WTC11 (cell line): ENCODE measurements at regions not wholly inside any gene's neighbourhood (a gene's known extent, or its start where the extent isn't known, plus 50 kb on each side); places are given as distances from the start of the nearest gene placed in this dataset.

ENCODE experiments used
- ATAC-seq: fragments of 200-7000 bp; cut with Tn5 transposase; 2 replicates; pipeline ENCODE4 v1.10.0; 2021; ENCODE audit warnings: mild to moderate bottlenecking, moderate library complexity
- CTCF ChIA-PET: fragments of 300-600 bp; sonication (Branson Sonifier 250); formaldehyde crosslinking; loops from one replicate; lab custom pipeline; 2021; ENCODE audit warnings: antibody characterized with exemption; lab: Charles Lee
- POLR2A ChIA-PET: fragments of 350-600 bp; sonication (Branson Sonifier 250); formaldehyde crosslinking; loops from one replicate; lab custom pipeline; 2021; ENCODE audit warnings: antibody characterized with exemption; lab: Charles Lee
- DNase-seq: peaks from one replicate; pipeline ENCODE4 v3.0.0; 2021; ENCODE audit warnings: low spot score
- H3K27ac Mint-ChIP-seq: 2 replicates; pipeline ENCODE4 v1.8.0; 2021; ENCODE audit warnings: mixed read lengths
- H3K27me3 Mint-ChIP-seq: 2 replicates; pipeline ENCODE4 v1.8.0; 2021; ENCODE audit warnings: low read depth, mild to moderate bottlenecking, moderate library complexity, mixed read lengths
- H3K36me3 Mint-ChIP-seq: 2 replicates; pipeline ENCODE4 v1.8.0; 2021; ENCODE audit warnings: mixed read lengths
- H3K4me1 Mint-ChIP-seq: 2 replicates; pipeline ENCODE4 v1.8.0; 2022; ENCODE audit warnings: mixed read lengths
- H3K4me3 Mint-ChIP-seq: 2 replicates; pipeline ENCODE4 v1.8.0; 2021; ENCODE audit warnings: mild to moderate bottlenecking, moderate library complexity, mixed read lengths
- H3K9me3 Mint-ChIP-seq: 2 replicates; pipeline ENCODE4 v1.8.0; 2021; ENCODE audit warnings: mixed read lengths
- AR ChIP-seq: fragments of 250-450 bp; sonication (Bioruptor Pico); IDR thresholded peaks from 2 replicates; pipeline ENCODE4 v1.9.0; 2021; ENCODE audit warnings: mild to moderate bottlenecking
- CTCF ChIP-seq: fragments of 200-600 bp; IDR thresholded peaks from 2 replicates; pipeline ENCODE4 v1.8.0; 2022; ENCODE audit warnings: antibody characterized with exemption
- E2F1 ChIP-seq: sonication (generic); formaldehyde crosslinking; IDR thresholded peaks from 2 replicates; pipeline ENCODE4 v1.8.0; 2022; ENCODE audit warnings: mild to moderate bottlenecking, missing genetic modification reagents
- FOXK1 ChIP-seq: sonication (generic); formaldehyde crosslinking; IDR thresholded peaks from 2 replicates; pipeline ENCODE4 v1.8.0; 2022; ENCODE audit warnings: mild to moderate bottlenecking, moderate library complexity, missing genetic modification reagents
- FOXP1 ChIP-seq: sonication (generic); formaldehyde crosslinking; IDR thresholded peaks from 2 replicates; pipeline ENCODE4 v1.8.0; 2022; ENCODE audit warnings: missing genetic modification reagents, mild to moderate bottlenecking, moderate library complexity, borderline replicate concordance
- GABPB1 ChIP-seq: sonication (generic); formaldehyde crosslinking; IDR thresholded peaks from 2 replicates; pipeline ENCODE4 v1.8.1; 2023; ENCODE audit warnings: mild to moderate bottlenecking, missing genetic modification reagents
- GRHL2 ChIP-seq: fragments of 250-450 bp; sonication (Bioruptor Pico); IDR thresholded peaks from 2 replicates; pipeline ENCODE4 v1.8.0; 2022; ENCODE audit warnings: mild to moderate bottlenecking, moderate library complexity; ENCODE audit not compliant: insufficient replicate concordance, severe bottlenecking
- GTF2I ChIP-seq: fragments of 250-450 bp; sonication (Bioruptor Pico); conservative IDR thresholded peaks from 2 replicates; pipeline ENCODE4 v1.4.0; 2021; ENCODE audit warnings: mild to moderate bottlenecking
- HMGXB4 ChIP-seq: sonication (generic); formaldehyde crosslinking; IDR thresholded peaks from 2 replicates; pipeline ENCODE4 v1.8.1; 2023; ENCODE audit warnings: mild to moderate bottlenecking, moderate library complexity, missing genetic modification reagents
- JAZF1 ChIP-seq: fragments of 250-450 bp; sonication (Bioruptor Pico); IDR thresholded peaks from 2 replicates; pipeline ENCODE4 v1.9.0; 2021; ENCODE audit warnings: moderate library complexity, mild to moderate bottlenecking, inconsistent platforms
- JUN ChIP-seq: sonication (generic); formaldehyde crosslinking; IDR thresholded peaks from 2 replicates; pipeline ENCODE4 v1.8.0; 2023; ENCODE audit warnings: mild to moderate bottlenecking, missing genetic modification reagents
- MLX ChIP-seq: sonication (generic); formaldehyde crosslinking; IDR thresholded peaks from 2 replicates; pipeline ENCODE4 v1.8.1; 2023; ENCODE audit warnings: mild to moderate bottlenecking, missing genetic modification reagents, moderate library complexity
- NFATC4 ChIP-seq: fragments of 250-450 bp; sonication (Bioruptor Pico); IDR thresholded peaks from 2 replicates; pipeline ENCODE4 v1.9.0; 2021; ENCODE audit warnings: mild to moderate bottlenecking
- NFE2L1 ChIP-seq: sonication (generic); formaldehyde crosslinking; IDR thresholded peaks from 2 replicates; pipeline ENCODE4 v1.8.1; 2023; ENCODE audit warnings: missing genetic modification reagents
- NR2C2 ChIP-seq: sonication (generic); formaldehyde crosslinking; IDR thresholded peaks from 2 replicates; pipeline ENCODE4 v1.8.0; 2022; ENCODE audit warnings: mild to moderate bottlenecking, missing genetic modification reagents
- OVOL2 ChIP-seq: fragments of 250-450 bp; sonication (Bioruptor Pico); IDR thresholded peaks from 2 replicates; pipeline ENCODE4 v1.9.0; 2021; ENCODE audit warnings: mild to moderate bottlenecking, borderline replicate concordance
- PRRX2 ChIP-seq: fragments of 250-450 bp; sonication (Bioruptor Pico); IDR thresholded peaks from 2 replicates; pipeline ENCODE4 v1.8.0; 2021; ENCODE audit warnings: mild to moderate bottlenecking
- RELA ChIP-seq: sonication (generic); formaldehyde crosslinking; IDR thresholded peaks from 2 replicates; pipeline ENCODE4 v1.8.1; 2022; ENCODE audit warnings: missing genetic modification reagents, mild to moderate bottlenecking, borderline replicate concordance
- SMAD4 ChIP-seq: sonication (generic); formaldehyde crosslinking; IDR thresholded peaks from 2 replicates; pipeline ENCODE4 v1.8.0; 2022; ENCODE audit warnings: mild to moderate bottlenecking, missing genetic modification reagents
- TEAD1 ChIP-seq: sonication (generic); formaldehyde crosslinking; IDR thresholded peaks from 2 replicates; pipeline ENCODE4 v1.8.0; 2022; ENCODE audit warnings: mild to moderate bottlenecking, missing genetic modification reagents
- ZBTB21 ChIP-seq: sonication (generic); formaldehyde crosslinking; IDR thresholded peaks from 2 replicates; pipeline ENCODE4 v1.8.1; 2023; ENCODE audit warnings: mild to moderate bottlenecking, missing genetic modification reagents, borderline replicate concordance
- ZNF121 ChIP-seq: sonication (generic); formaldehyde crosslinking; IDR thresholded peaks from 2 replicates; pipeline ENCODE4 v1.8.0; 2023; ENCODE audit warnings: missing genetic modification reagents
- ZNF219 ChIP-seq: sonication (generic); formaldehyde crosslinking; IDR thresholded peaks from 2 replicates; pipeline ENCODE4 v1.8.0; 2023; ENCODE audit warnings: missing genetic modification reagents, mild to moderate bottlenecking, borderline replicate concordance
- ZNF263 ChIP-seq: sonication (generic); formaldehyde crosslinking; IDR thresholded peaks from 2 replicates; pipeline ENCODE4 v1.8.1; 2022; ENCODE audit warnings: low read depth, mild to moderate bottlenecking, moderate library complexity, missing genetic modification reagents
- ZNF423 ChIP-seq: fragments of 250-450 bp; sonication (Bioruptor Pico); IDR thresholded peaks from 2 replicates; pipeline ENCODE4 v2.1.2; 2022; ENCODE audit warnings: mild to moderate bottlenecking, moderate library complexity

GRCh38 chr18:78514910-78515670, 464.5 kb upstream of the SALL3 start:
- ChIA-PET CTCF (no interaction called here), POLR2A (no interaction called here)
- no peak overlapping the region for H3K4me3 Mint-ChIP-seq
- H3K27ac Mint-ChIP-seq, result no peak overlapping the region
- DNase-seq (no peak), ATAC-seq (no peak)
- H3K27me3 Mint-ChIP-seq, result no peaks in the 10 kb centered on the region; the same call in 1 of the 2 replicates
- H3K36me3 Mint-ChIP-seq, result peaks cover 20% of the 10 kb centered on the region
- H3K4me1 Mint-ChIP-seq, result no peaks in the 10 kb centered on the region
- no peak for TF ChIP-seq SMAD4
- no peak for TF ChIP-seq AR (CRISPR knock-in tag)
- no peak for TF ChIP-seq ZNF423 (CRISPR knock-in tag)
- TF ChIP-seq GTF2I (CRISPR knock-in tag), result no peak
- no peak for TF ChIP-seq OVOL2
- TF ChIP-seq JUN, result no peak
- TF ChIP-seq ZNF219 (CRISPR knock-in tag), result no peak
- TF ChIP-seq ZNF121 (CRISPR knock-in tag), result no peak
- no peak for TF ChIP-seq FOXK1 (CRISPR knock-in tag)
- no peak for TF ChIP-seq E2F1 (CRISPR knock-in tag)
- no peak for TF ChIP-seq NR2C2 (CRISPR knock-in tag)
- no peak for TF ChIP-seq FOXP1
- no peak for TF ChIP-seq JAZF1 (CRISPR knock-in tag)
- TF ChIP-seq, all 79 proteins: peak for 0
- H3K9me3 Mint-ChIP-seq, result peaks cover 23% of the 10 kb centered on the region

GRCh38 chr18:78517328-78517727, 462.3 kb upstream of the SALL3 start:
- ChIA-PET POLR2A (no interaction called here), CTCF (no interaction called here)
- H3K27me3 Mint-ChIP-seq, result peaks cover 4% of the 10 kb centered on the region
- DNase-seq, result no peak
- no peak for ATAC-seq
- H3K4me3 Mint-ChIP-seq, result no peak overlapping the region
- no peaks in the 10 kb centered on the region for H3K4me1 Mint-ChIP-seq
- H3K36me3 Mint-ChIP-seq, result peaks cover 32% of the 10 kb centered on the region
- H3K9me3 Mint-ChIP-seq, result peaks cover 34% of the 10 kb centered on the region
- H3K27ac Mint-ChIP-seq, result no peak overlapping the region
- no peak for TF ChIP-seq GRHL2
- TF ChIP-seq GABPB1 (CRISPR knock-in tag), result no peak
- no peak for TF ChIP-seq OVOL2
- no peak for TF ChIP-seq NFE2L1
- no peak for TF ChIP-seq ZBTB21 (CRISPR knock-in tag)
- no peak for TF ChIP-seq MLX
- TF ChIP-seq JAZF1 (CRISPR knock-in tag), result no peak
- no peak for TF ChIP-seq TEAD1 (CRISPR knock-in tag)
- no peak for TF ChIP-seq NFATC4 (CRISPR knock-in tag)
- no peak for TF ChIP-seq RELA
- TF ChIP-seq ZNF263 (CRISPR knock-in tag), result no peak
- TF ChIP-seq PRRX2 (CRISPR knock-in tag), result no peak
- TF ChIP-seq CTCF, result no peak
- TF ChIP-seq HMGXB4 (CRISPR knock-in tag), result no peak
